ENCODE measurements at regions not wholly inside any gene's neighbourhood (a gene's known extent, or its start where the extent isn't known, plus 50 kb on each side); places are given as distances from the start of the nearest gene placed in this dataset.
A peak's percentile ranks its signal among the peaks of the same experiment; 100 is the strongest.

GRCh38 chr5:158152136-158152535 is 293.2 kb upstream of the CLINT1 start:
- no peaks in the 10 kb centered on the region for H3K9me3 ChIP-seq (replicated peaks; ENCODE audit: control insufficient read depth, low read depth, low read length)
- no peaks in the 10 kb centered on the region for H3K27me3 ChIP-seq (ENCODE audit: control insufficient read depth, insufficient read depth, low read length)
- no peak for DNase-seq
- 91% methylated on average over 1 of the region's 3 CpGs for WGBS (ENCODE audit: insufficient coverage)
- no peak overlapping the region for H3K4me3 ChIP-seq (ENCODE audit: low read length)
- H3K36me3 ChIP-seq (ENCODE audit: control insufficient read depth, insufficient read depth, low read length) = no peaks in the 10 kb centered on the region
- H3K27ac ChIP-seq (ENCODE audit: low read length) = no peak overlapping the region
- H3K4me1 ChIP-seq (ENCODE audit: control insufficient read depth, insufficient read depth, low read length) = peaks cover 2% of the 10 kb centered on the region

- WGBS (ENCODE audit: insufficient coverage) = no CpG with 5 or more reads among the region's 1 CpG
- H3K27me3 ChIP-seq (ENCODE audit: control insufficient read depth, insufficient read depth, low read length) = no peaks in the 10 kb centered on the region
- no peaks in the 10 kb centered on the region for H3K4me1 ChIP-seq (ENCODE audit: control insufficient read depth, insufficient read depth, low read length)
- no peaks in the 10 kb centered on the region for H3K9me3 ChIP-seq (replicated peaks; ENCODE audit: control insufficient read depth, low read depth, low read length)
- H3K36me3 ChIP-seq (ENCODE audit: control insufficient read depth, insufficient read depth, low read length) = no peaks in the 10 kb centered on the region
- no peak overlapping the region for H3K27ac ChIP-seq (ENCODE audit: low read length)
- no peak overlapping the region for H3K4me3 ChIP-seq (ENCODE audit: low read length)
- DNase-seq = no peak
These were observed 288.3 kb upstream of the CLINT1 start for GRCh38 chr5:158147227-158147626.

GRCh38 chr5:158145827-158146226 is 286.9 kb upstream of the CLINT1 start:
- no peaks in the 10 kb centered on the region for H3K36me3 ChIP-seq (ENCODE audit: control insufficient read depth, insufficient read depth, low read length)
- H3K4me1 ChIP-seq (ENCODE audit: control insufficient read depth, insufficient read depth, low read length) = no peaks in the 10 kb centered on the region
- no peak overlapping the region for H3K4me3 ChIP-seq (ENCODE audit: low read length)
- no peak overlapping the region for H3K27ac ChIP-seq (ENCODE audit: low read length)
- no CpG with 5 or more reads among the region's 4 CpGs for WGBS (ENCODE audit: insufficient coverage)
- DNase-seq = no peak
- no peaks in the 10 kb centered on the region for H3K9me3 ChIP-seq (replicated peaks; ENCODE audit: control insufficient read depth, low read depth, low read length)
- H3K27me3 ChIP-seq (ENCODE audit: control insufficient read depth, insufficient read depth, low read length) = no peaks in the 10 kb centered on the region

- no peaks in the 10 kb centered on the region for H3K4me1 ChIP-seq (ENCODE audit: control insufficient read depth, insufficient read depth, low read length)
- no CpG with 5 or more reads among the region's 3 CpGs for WGBS (ENCODE audit: insufficient coverage)
- H3K27me3 ChIP-seq (ENCODE audit: control insufficient read depth, insufficient read depth, low read length) = no peaks in the 10 kb centered on the region
- no peaks in the 10 kb centered on the region for H3K9me3 ChIP-seq (replicated peaks; ENCODE audit: control insufficient read depth, low read depth, low read length)
- H3K4me3 ChIP-seq (ENCODE audit: low read length) = no peak overlapping the region
- no peaks in the 10 kb centered on the region for H3K36me3 ChIP-seq (ENCODE audit: control insufficient read depth, insufficient read depth, low read length)
- no peak for DNase-seq
- no peak overlapping the region for H3K27ac ChIP-seq (ENCODE audit: low read length)
These were observed 284.1 kb upstream of the CLINT1 start for GRCh38 chr5:158143081-158143480.

GRCh38 chr5:158142156-158142555 is 283.2 kb upstream of the CLINT1 start:
- no CpG with 5 or more reads among the region's 3 CpGs for WGBS (ENCODE audit: insufficient coverage)
- DNase-seq = no peak
- Histone ChIP-seq H3K27ac (ENCODE audit: low read length) (no peak overlapping the region), H3K4me1 (ENCODE audit: control insufficient read depth, insufficient read depth, low read length) (no peaks in the 10 kb centered on the region), H3K4me3 (ENCODE audit: low read length) (no peak overlapping the region), H3K36me3 (ENCODE audit: control insufficient read depth, insufficient read depth, low read length) (no peaks in the 10 kb centered on the region), H3K9me3 (replicated peaks; ENCODE audit: control insufficient read depth, low read depth, low read length) (no peaks in the 10 kb centered on the region), H3K27me3 (ENCODE audit: control insufficient read depth, insufficient read depth, low read length) (no peaks in the 10 kb centered on the region)

GRCh38 chr5:158140120-158140731 is 281.3 kb upstream of the CLINT1 start:
- no peaks in the 10 kb centered on the region for H3K9me3 ChIP-seq (replicated peaks; ENCODE audit: control insufficient read depth, low read depth, low read length)
- no peak overlapping the region for H3K27ac ChIP-seq (ENCODE audit: low read length)
- 65% methylated on average over 2 of the region's 4 CpGs for WGBS (ENCODE audit: insufficient coverage)
- H3K4me1 ChIP-seq (ENCODE audit: control insufficient read depth, insufficient read depth, low read length) = peaks cover 4% of the 10 kb centered on the region
- H3K4me3 ChIP-seq (ENCODE audit: low read length) = no peak overlapping the region
- peak; percentile 25 for DNase-seq
- H3K36me3 ChIP-seq (ENCODE audit: control insufficient read depth, insufficient read depth, low read length) = no peaks in the 10 kb centered on the region
- H3K27me3 ChIP-seq (ENCODE audit: control insufficient read depth, insufficient read depth, low read length) = no peaks in the 10 kb centered on the region

GRCh38 chr5:158139161-158139560 is 280.2 kb upstream of the CLINT1 start:
- 81% methylated on average over 4 of the region's 4 CpGs for WGBS (ENCODE audit: insufficient coverage)
- H3K4me1 ChIP-seq (ENCODE audit: control insufficient read depth, insufficient read depth, low read length) = peaks cover 4% of the 10 kb centered on the region
- no peak overlapping the region for H3K4me3 ChIP-seq (ENCODE audit: low read length)
- no peak for DNase-seq
- H3K9me3 ChIP-seq (replicated peaks; ENCODE audit: control insufficient read depth, low read depth, low read length) = no peaks in the 10 kb centered on the region
- no peak overlapping the region for H3K27ac ChIP-seq (ENCODE audit: low read length)
- no peaks in the 10 kb centered on the region for H3K36me3 ChIP-seq (ENCODE audit: control insufficient read depth, insufficient read depth, low read length)
- no peaks in the 10 kb centered on the region for H3K27me3 ChIP-seq (ENCODE audit: control insufficient read depth, insufficient read depth, low read length)

GRCh38 chr5:158135682-158136179 is 276.8 kb upstream of the CLINT1 start:
- Histone ChIP-seq H3K4me3 (ENCODE audit: low read length) (no peak overlapping the region), H3K9me3 (replicated peaks; ENCODE audit: control insufficient read depth, low read depth, low read length) (no peaks in the 10 kb centered on the region), H3K36me3 (ENCODE audit: control insufficient read depth, insufficient read depth, low read length) (no peaks in the 10 kb centered on the region), H3K27ac (ENCODE audit: low read length) (no peak overlapping the region), H3K4me1 (ENCODE audit: control insufficient read depth, insufficient read depth, low read length) (peaks cover 4% of the 10 kb centered on the region), H3K27me3 (ENCODE audit: control insufficient read depth, insufficient read depth, low read length) (no peaks in the 10 kb centered on the region)
- DNase-seq = peak; percentile 78
- WGBS (ENCODE audit: insufficient coverage) = 40% methylated on average over 1 of the region's 4 CpGs

GRCh38 chr5:158133369-158133768 is 274.4 kb upstream of the CLINT1 start:
- peaks cover 4% of the 10 kb centered on the region for H3K4me1 ChIP-seq (ENCODE audit: control insufficient read depth, insufficient read depth, low read length)
- H3K27me3 ChIP-seq (ENCODE audit: control insufficient read depth, insufficient read depth, low read length) = no peaks in the 10 kb centered on the region
- no peak overlapping the region for H3K4me3 ChIP-seq (ENCODE audit: low read length)
- H3K9me3 ChIP-seq (replicated peaks; ENCODE audit: control insufficient read depth, low read depth, low read length) = no peaks in the 10 kb centered on the region
- DNase-seq = no peak
- no peaks in the 10 kb centered on the region for H3K36me3 ChIP-seq (ENCODE audit: control insufficient read depth, insufficient read depth, low read length)
- no CpG with 5 or more reads among the region's 1 CpG for WGBS (ENCODE audit: insufficient coverage)
- no peak overlapping the region for H3K27ac ChIP-seq (ENCODE audit: low read length)

GRCh38 chr5:158127536-158127935 is 268.6 kb upstream of the CLINT1 start:
- H3K27me3 ChIP-seq (ENCODE audit: control insufficient read depth, insufficient read depth, low read length) = no peaks in the 10 kb centered on the region
- H3K27ac ChIP-seq (ENCODE audit: low read length) = no peak overlapping the region
- no peak for DNase-seq
- WGBS (ENCODE audit: insufficient coverage) = 39% methylated on average over 3 of the region's 3 CpGs
- no peak overlapping the region for H3K4me3 ChIP-seq (ENCODE audit: low read length)
- peaks cover 12% of the 10 kb centered on the region for H3K4me1 ChIP-seq (ENCODE audit: control insufficient read depth, insufficient read depth, low read length)
- H3K36me3 ChIP-seq (ENCODE audit: control insufficient read depth, insufficient read depth, low read length) = no peaks in the 10 kb centered on the region
- no peaks in the 10 kb centered on the region for H3K9me3 ChIP-seq (replicated peaks; ENCODE audit: control insufficient read depth, low read depth, low read length)

Measured in muscle of leg (tissue), 3 donors.